H1 (cell line): ENCODE measurements at regions not wholly inside any gene's neighbourhood (a gene's known extent, or its start where the extent isn't known, plus 50 kb on each side); places are given as distances from the start of the nearest gene placed in this dataset.

Experiments used
- CTCF ChIA-PET: fragments of 300-600 bp; sonication (Branson Sonifier 250); formaldehyde crosslinking; loops from one replicate; lab custom pipeline; 2021; ENCODE audit not compliant: partially characterized antibody; lab: Charles Lee
- POLR2A ChIA-PET: fragments of 300-600 bp; sonication (Branson Sonifier 250); formaldehyde crosslinking; loops from one replicate; lab custom pipeline; 2021; ENCODE audit warnings: inconsistent platforms; ENCODE audit not compliant: partially characterized antibody; lab: Charles Lee
- DNase-seq, 2 experiments: peaks; one replicate each; pipeline versions ENCODE4 v3.0.0 to v3.0.0-alpha.2; 2010 to 2022; ENCODE audit warnings: low spot score in 2 of 2, low read depth in 1 of 2, mixed read lengths in 1 of 2
- FAIRE-seq: peaks from 2 replicates; lab custom pipeline; 2011; peaks lifted over from hg19 to GRCh38; lab: Jason Lieb, UNC
- H2AFZ ChIP-seq: 2 replicates; pipeline ENCODE4 v1.8.1; 2012; ENCODE audit warnings: low read length, inconsistent platforms
- H2AK5ac ChIP-seq: 2 replicates; pipeline ENCODE4 v1.6.1; 2013; ENCODE audit warnings: low read depth, low read length
- H2BK120ac ChIP-seq: replicated peaks from 2 replicates; pipeline ENCODE3; 2013; ENCODE audit warnings: low read depth, low read length, inconsistent platforms
- H2BK12ac ChIP-seq: 2 replicates; pipeline ENCODE4 v1.6.1; 2013; ENCODE audit warnings: low read depth, low read length
- H2BK15ac ChIP-seq: 2 replicates; pipeline ENCODE4 v1.6.1; 2013; ENCODE audit warnings: low read length
- H2BK20ac ChIP-seq: 2 replicates; pipeline ENCODE4 v1.6.1; 2013; ENCODE audit warnings: low read length
- H2BK5ac ChIP-seq: 2 replicates; pipeline ENCODE4 v1.6.1; 2013; ENCODE audit warnings: low read depth, low read length
- H3K14ac ChIP-seq: 2 replicates; pipeline ENCODE4 v1.6.1; 2013; ENCODE audit warnings: inconsistent platforms; ENCODE audit not compliant: insufficient read length
- H3K18ac ChIP-seq: 2 replicates; pipeline ENCODE4 v1.6.1; 2013; ENCODE audit warnings: low read length; ENCODE audit errors: extremely low read depth
- H3K23ac ChIP-seq: 2 replicates; pipeline ENCODE4 v1.6.1; 2013; ENCODE audit warnings: inconsistent platforms; ENCODE audit not compliant: insufficient read length
- H3K23me2 ChIP-seq: 2 replicates; pipeline ENCODE4 v1.6.1; 2013; ENCODE audit warnings: low read depth, low read length
- H3K27ac ChIP-seq: 2 replicates; pipeline ENCODE4 v1.6.1; 2011; ENCODE audit warnings: low read depth, low read length, inconsistent platforms
- H3K27me3 ChIP-seq, 4 experiments: replicated peaks in 1 of 4; 1 replicate in 1 of 4; 2 replicates in 3 of 4; pipeline versions ENCODE4 v1.6.1 to v1.8.1; 2011 to 2013; ENCODE audit warnings: low read length in 3 of 4, mild to moderate bottlenecking in 3 of 4, inconsistent platforms in 2 of 4, mixed read lengths in 2 of 4, moderate library complexity in 1 of 4; ENCODE audit not compliant: control insufficient read depth in 3 of 4, insufficient read depth in 3 of 4; ENCODE audit errors: extremely low read depth in 1 of 4
- H3K36me3 ChIP-seq, 4 experiments: 2 replicates each; pipeline versions ENCODE4 v1.6.1 to v1.8.1; 2011 to 2013; ENCODE audit warnings: mild to moderate bottlenecking in 4 of 4, low read length in 3 of 4, moderate library complexity in 2 of 4, control low read depth in 1 of 4, inconsistent platforms in 1 of 4; ENCODE audit not compliant: insufficient read depth in 4 of 4, control insufficient read depth in 2 of 4
- H3K4ac ChIP-seq: replicated peaks from 2 replicates; pipeline ENCODE3; 2013; ENCODE audit warnings: low read length, low read depth, mixed read lengths, inconsistent platforms; ENCODE audit not compliant: insufficient read length
- H3K4me1 ChIP-seq, 4 experiments: replicated peaks in 1 of 4; 1 replicate in 1 of 4; 2 replicates in 3 of 4; pipeline versions ENCODE4 v1.6.1 to v1.8.1; 2011 to 2013; ENCODE audit warnings: low read length in 3 of 4, inconsistent platforms in 2 of 4, mixed read lengths in 1 of 4; ENCODE audit not compliant: insufficient read depth in 4 of 4, control insufficient read depth in 3 of 4
- H3K4me2 ChIP-seq, 2 experiments: 2 replicates each; pipeline versions ENCODE4 v1.6.1 to v1.8.1; 2011 to 2013; ENCODE audit warnings: low read depth in 2 of 2, low read length in 2 of 2, control low read depth in 1 of 2, inconsistent platforms in 1 of 2, mild to moderate bottlenecking in 1 of 2; ENCODE audit not compliant: insufficient read depth in 1 of 2
- H3K4me3 ChIP-seq, 4 experiments: fragments of 200-600, 300-600 bp in 1 of 4; sonication (generic), shearing (Covaris generic), sonication (Bioruptor Twin) in 1 of 4; 2 replicates each; pipeline versions ENCODE4 v1.5.1 to v1.8.1; 2011 to 2016; ENCODE audit warnings: low read length in 4 of 4, low read depth in 3 of 4, control low read depth in 2 of 4, inconsistent platforms in 2 of 4, mild to moderate bottlenecking in 2 of 4, mixed read lengths in 1 of 4, moderate library complexity in 1 of 4; ENCODE audit not compliant: insufficient read depth in 2 of 4; ENCODE audit errors: extremely low read depth in 1 of 4
- H3K56ac ChIP-seq: replicated peaks from 2 replicates; pipeline ENCODE3; 2013; ENCODE audit warnings: low read depth, mild to moderate bottlenecking, mixed read lengths, low read length, inconsistent platforms; ENCODE audit not compliant: insufficient read length
- H3K79me1 ChIP-seq: 2 replicates; pipeline ENCODE4 v1.6.1; 2013; ENCODE audit warnings: low read depth, low read length, control low read depth
- H3K79me2 ChIP-seq, 2 experiments: 2 replicates each; pipeline versions ENCODE4 v1.6.1 to v1.8.1; 2012 to 2013; ENCODE audit warnings: low read length in 2 of 2, mild to moderate bottlenecking in 2 of 2, inconsistent platforms in 1 of 2; ENCODE audit not compliant: insufficient read depth in 2 of 2, control insufficient read depth in 1 of 2
- H3K9ac ChIP-seq, 4 experiments: replicated peaks in 1 of 4; 1 replicate in 1 of 4; 2 replicates in 3 of 4; pipeline versions ENCODE4 v1.6.1 to v1.8.1; 2011 to 2013; ENCODE audit warnings: low read depth in 3 of 4, low read length in 3 of 4, control low read depth in 2 of 4, mild to moderate bottlenecking in 2 of 4, moderate library complexity in 2 of 4, inconsistent platforms in 1 of 4; ENCODE audit errors: extremely low read depth in 1 of 4
- H3K9me3 ChIP-seq, 2 experiments: 2 replicates each; pipeline versions ENCODE4 v1.6.1 to v1.8.1; 2012 to 2013; ENCODE audit warnings: mild to moderate bottlenecking in 2 of 2, moderate library complexity in 2 of 2, control low read depth in 1 of 2, inconsistent platforms in 1 of 2, low read depth in 1 of 2, low read length in 1 of 2, mixed read lengths in 1 of 2; ENCODE audit not compliant: insufficient read depth in 2 of 2
- H4K20me1 ChIP-seq, 2 experiments: replicated peaks in 1 of 2; 2 replicates each; pipeline versions ENCODE3 to v1.8.1; 2011 to 2013; ENCODE audit warnings: inconsistent platforms in 2 of 2, low read length in 2 of 2, mild to moderate bottlenecking in 1 of 2; ENCODE audit not compliant: insufficient read depth in 2 of 2, control insufficient read depth in 1 of 2
- H4K5ac ChIP-seq: 2 replicates; pipeline ENCODE4 v1.6.1; 2013; ENCODE audit warnings: low read length, low read depth, mixed read lengths, inconsistent platforms; ENCODE audit not compliant: insufficient read length
- H4K8ac ChIP-seq: 2 replicates; pipeline ENCODE4 v1.8.0; 2013; ENCODE audit warnings: mild to moderate bottlenecking, moderate library complexity, low read length, inconsistent platforms; ENCODE audit not compliant: insufficient read depth; ENCODE audit errors: extremely low read depth
- H4K91ac ChIP-seq: replicated peaks from 2 replicates; pipeline ENCODE3; 2013; ENCODE audit warnings: low read length, mixed read lengths, inconsistent platforms; ENCODE audit not compliant: insufficient read length
- ATF2 ChIP-seq: IDR thresholded peaks from 2 replicates; pipeline ENCODE4 v1.6.1; 2012; ENCODE audit warnings: low read length, inconsistent platforms
- CHD2 ChIP-seq: IDR thresholded peaks from 2 replicates; pipeline ENCODE4 v1.6.1; 2012; ENCODE audit warnings: low read length, improper control_type of control experiment
- GABPA ChIP-seq: IDR thresholded peaks from 2 replicates; pipeline ENCODE4 v1.6.1; 2011; ENCODE audit warnings: mild to moderate bottlenecking, low read length, moderate library complexity, borderline replicate concordance; ENCODE audit not compliant: insufficient read depth
- HDAC2 ChIP-seq, 2 experiments: fragments of 300-600 bp in 1 of 2; sonication (generic) in 1 of 2; IDR thresholded peaks; 2 replicates each; pipeline ENCODE4 v1.6.1; 2011 to 2012; ENCODE audit warnings: low read depth in 2 of 2, low read length in 2 of 2, mild to moderate bottlenecking in 2 of 2, moderate library complexity in 2 of 2, borderline replicate concordance in 1 of 2, inconsistent platforms in 1 of 2
- JUN ChIP-seq: IDR thresholded peaks from 2 replicates; pipeline ENCODE4 v1.6.1; 2011; ENCODE audit warnings: low read depth, mild to moderate bottlenecking, improper control_type of control experiment, low read length
- JUND ChIP-seq: IDR thresholded peaks from 2 replicates; pipeline ENCODE4 v1.6.1; 2011; ENCODE audit warnings: mild to moderate bottlenecking, improper control_type of control experiment, low read length
- KDM5A ChIP-seq: fragments of 200-600 bp; IDR thresholded peaks from 2 replicates; pipeline ENCODE4 v1.7.1; 2012; ENCODE audit warnings: mild to moderate bottlenecking, low read length, inconsistent platforms, mixed read lengths
- MAFK ChIP-seq: IDR thresholded peaks from 2 replicates; pipeline ENCODE4 v1.6.1; 2012; ENCODE audit warnings: low read depth, mild to moderate bottlenecking, improper control_type of control experiment, low read length
- RBBP5 ChIP-seq: IDR thresholded peaks from 2 replicates; pipeline ENCODE4 v1.7.1; 2012; ENCODE audit warnings: low read depth, mild to moderate bottlenecking, inconsistent platforms, low read length, moderate library complexity, borderline replicate concordance
- SP1 ChIP-seq: IDR thresholded peaks from 2 replicates; pipeline ENCODE4 v1.6.1; 2011; ENCODE audit warnings: low read depth, low read length
- SUZ12 ChIP-seq: fragments of 200-600 bp; sonication (generic); IDR thresholded peaks from 2 replicates; pipeline ENCODE4 v1.6.1; 2012; ENCODE audit warnings: mild to moderate bottlenecking, inconsistent platforms, low read length, moderate library complexity, mixed read lengths
- TAF7 ChIP-seq: optimal IDR thresholded peaks from 2 replicates; pipeline ENCODE3; 2011; ENCODE audit warnings: low read depth, mild to moderate bottlenecking, inconsistent platforms, low read length, moderate library complexity, borderline replicate concordance
- YY1 ChIP-seq: IDR thresholded peaks from 2 replicates; pipeline ENCODE4 v1.6.1; 2011; ENCODE audit warnings: low read depth, mild to moderate bottlenecking, low read length
- WGBS, 2 experiments: shearing (Covaris generic) in 1 of 2; methylation state at CpG; one replicate each; pipeline versions ENCODE4 v1.1.6 to v1.1.7; 2013 to 2015; ENCODE audit warnings: low lambda C conversion rate in 2 of 2, mixed read lengths in 2 of 2, inconsistent platforms in 1 of 2, low coverage in 1 of 2, missing lambda C conversion rate in 1 of 2; ENCODE audit not compliant: insufficient replicate concordance in 2 of 2, insufficient coverage in 1 of 2, insufficient read length in 1 of 2; ENCODE audit errors: extremely low coverage in 1 of 2, missing lambda C conversion rate in 1 of 2; 5-methylcytosine and 5-hydroxymethylcytosine counted together

- no peak for FAIRE-seq
- H3K4ac ChIP-seq, result no peak overlapping the region
- no peak overlapping the region for H2BK12ac ChIP-seq
- no peak for DNase-seq
- no peak overlapping the region for H2AK5ac ChIP-seq
- H2BK20ac ChIP-seq, result no peak overlapping the region
- no peak overlapping the region for H4K91ac ChIP-seq
- no peak overlapping the region for H2BK120ac ChIP-seq
- no peak overlapping the region for H2BK5ac ChIP-seq
- no peak overlapping the region for H3K18ac ChIP-seq
- ChIA-PET CTCF (interaction anchor here (1.0 kb wide), 1 partner anchor 14 kb away, joined by 3 read pairs; no protein-coding TSS in a partner anchor), POLR2A (no interaction called here)
- H3K4me3 ChIP-seq, result no peak overlapping the region
- no peak overlapping the region for H4K8ac ChIP-seq
- no peaks in the 10 kb centered on the region for H3K27me3 ChIP-seq
- H4K5ac ChIP-seq, result no peak overlapping the region
- H2BK15ac ChIP-seq, result no peak overlapping the region
- H3K79me2 ChIP-seq, result no peaks in the 10 kb centered on the region
- no peak overlapping the region for H3K56ac ChIP-seq
- H3K9ac ChIP-seq, result no peak overlapping the region
- H3K9me3 ChIP-seq, result no peaks in the 10 kb centered on the region; a peak in 1 of 4 replicates
- no peaks in the 10 kb centered on the region for H3K36me3 ChIP-seq
- H3K4me1 ChIP-seq, result no peaks in the 10 kb centered on the region
- no peaks in the 10 kb centered on the region for H3K79me1 ChIP-seq
- H4K20me1 ChIP-seq, result no peaks in the 10 kb centered on the region
- H2AFZ ChIP-seq, result no peak overlapping the region
- H3K27ac ChIP-seq, result no peak overlapping the region
- H3K23me2 ChIP-seq, result no peaks in the 10 kb centered on the region
- no peak overlapping the region for H3K23ac ChIP-seq
- WGBS, 2 experiments, result 90% methylated on average over 3 of the region's 3 CpGs; no CpG with 5 or more reads in 1 of the 2 experiments
- no peak overlapping the region for H3K4me2 ChIP-seq
- no peak overlapping the region for H3K14ac ChIP-seq
- TF ChIP-seq CHD2 (no peak), MAFK (no peak), TAF7 (no peak), YY1 (no peak), SUZ12 (no peak), HDAC2 (IDR thresholded peaks at IDR 0.05; ENCODE audit: borderline replicate concordance in 1 of 2, low read depth in 2 of 2, low read length in 2 of 2) (no peak), SP1 (no peak), RBBP5 (no peak), JUN (no peak), JUND (no peak), KDM5A (no peak), GABPA (no peak), ATF2 (no peak)
These were observed 325.1 kb upstream of the RAB6C start for GRCh38 chr2:129654331-129654730.
